ENCODE measurements at regions not wholly inside any gene's neighbourhood (a gene's known extent, or its start where the extent isn't known, plus 50 kb on each side); places are given as distances from the start of the nearest gene placed in this dataset.
"Not testable (repeated sequence)": the region's sequence is repeated elsewhere in the genome, so short reads cannot be mapped to it uniquely, and the experiment has no call there.

DNA sequence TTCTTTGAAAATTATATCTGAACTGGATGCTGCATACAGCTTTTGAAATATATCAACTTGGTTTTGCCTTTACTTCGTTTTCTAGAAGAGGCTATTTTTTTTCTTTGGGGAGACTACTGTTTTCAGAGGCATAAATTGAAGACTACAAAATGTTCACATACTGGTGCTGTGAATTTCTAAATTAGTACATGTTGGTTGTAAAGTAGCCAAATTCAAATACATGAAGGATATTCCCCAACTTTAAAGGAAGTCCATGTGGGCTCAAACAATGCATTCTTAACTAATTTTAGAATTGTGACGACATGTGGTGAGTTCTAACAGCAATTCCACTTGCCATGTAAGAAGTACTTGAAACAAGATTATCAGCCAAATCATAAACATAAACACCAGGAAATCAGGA is 295.7 kb downstream of the TUSC7 start:
- DNase-seq (ENCODE audit: low read depth): no peak

DNA sequence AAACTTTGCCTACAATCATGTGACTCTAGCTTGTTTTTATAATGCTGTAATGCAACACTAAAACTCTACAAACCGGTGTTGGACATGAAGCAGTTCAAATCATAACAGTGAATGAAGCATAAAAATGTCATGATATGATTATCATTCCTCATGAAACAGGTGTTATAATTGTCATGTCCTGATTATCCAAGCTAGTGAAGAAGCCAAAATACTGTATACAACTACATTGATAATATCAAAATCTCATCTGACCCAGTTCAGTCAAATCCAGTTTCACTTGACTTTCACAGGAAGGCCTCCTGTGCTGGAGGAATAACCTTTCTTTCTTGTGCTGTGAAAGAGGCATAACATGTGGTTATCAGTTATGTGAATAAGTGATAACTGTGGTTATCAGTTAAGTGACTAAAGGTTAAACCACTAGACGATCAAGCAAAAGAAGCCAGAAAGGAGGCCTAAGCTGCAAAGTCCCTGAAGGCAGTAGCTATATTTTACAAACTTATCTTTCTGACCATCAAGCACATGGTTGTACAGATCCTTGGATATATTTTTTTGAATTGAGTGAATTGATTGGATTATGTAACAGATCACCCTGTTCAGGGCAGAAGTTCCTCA is 296.4 kb downstream of the TUSC7 start:
- no peak for DNase-seq (ENCODE audit: low read depth)

DNA sequence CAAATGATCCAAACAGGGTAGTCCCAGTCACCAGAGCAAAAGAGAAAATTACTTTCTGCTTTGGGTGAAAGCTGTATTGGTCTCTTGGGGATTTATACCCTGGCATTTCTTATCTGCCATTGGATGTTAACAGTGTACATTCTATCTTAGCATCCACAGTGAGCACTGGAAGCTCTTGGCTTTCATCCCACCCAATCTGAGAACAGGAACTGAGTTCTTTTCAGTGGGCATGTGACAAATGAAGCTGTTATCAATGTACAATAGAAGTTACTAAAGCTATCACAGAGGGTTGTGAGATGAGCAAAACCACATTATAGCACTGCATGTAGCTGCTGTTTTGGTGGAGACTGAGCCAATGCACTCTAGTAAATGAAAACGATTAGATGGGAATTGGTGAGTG is 300.7 kb downstream of the TUSC7 start:
- no peak for DNase-seq (ENCODE audit: low read depth)

DNA sequence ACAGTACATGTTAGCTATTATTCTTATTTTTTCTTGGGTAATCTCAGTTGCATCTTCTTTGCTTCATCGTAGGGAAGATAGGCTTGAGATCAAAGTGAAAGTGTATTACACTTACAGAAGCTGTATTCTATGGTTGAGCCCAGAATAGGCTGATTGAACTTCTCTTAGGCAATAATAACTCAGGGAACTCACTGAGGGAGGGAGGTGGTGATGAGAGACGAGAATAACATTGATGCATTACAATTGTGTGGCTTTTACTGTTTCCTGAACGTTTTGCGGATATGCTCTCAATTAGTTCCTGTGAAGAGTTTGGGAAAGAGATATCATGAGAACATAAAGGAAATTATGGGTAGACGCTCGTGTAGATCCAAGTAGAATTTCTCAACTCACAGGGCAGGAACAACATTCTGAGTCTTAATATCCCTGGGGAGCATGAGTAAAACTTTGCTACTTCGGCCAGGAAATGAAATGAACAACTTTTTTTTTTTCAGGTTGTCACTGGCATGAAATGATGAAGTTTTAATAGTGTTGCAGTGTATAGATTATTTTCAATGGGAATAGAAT is 302.2 kb downstream of the TUSC7 start:
- no peak for DNase-seq (ENCODE audit: low read depth)

DNA sequence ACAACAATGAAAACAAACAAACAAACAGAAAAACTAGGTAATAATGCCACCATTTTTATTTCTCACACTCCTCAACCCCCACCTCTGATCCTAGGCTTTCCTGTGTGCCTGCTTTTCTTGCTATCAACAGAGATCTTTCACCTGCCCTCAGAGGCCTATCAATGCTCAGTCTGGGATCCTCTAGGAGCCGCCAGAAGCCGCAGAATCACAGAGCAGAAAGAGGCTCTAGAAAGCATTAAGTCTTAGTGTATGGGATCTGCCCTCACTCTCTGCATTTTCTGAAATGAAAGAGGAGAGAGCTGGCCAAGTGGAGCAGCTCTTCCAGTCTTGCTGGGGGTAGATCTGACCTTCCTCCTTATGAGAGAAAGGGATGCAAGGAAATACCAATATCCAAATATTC is 306.8 kb downstream of the TUSC7 start:
- no peak for DNase-seq (ENCODE audit: low read depth)

DNA sequence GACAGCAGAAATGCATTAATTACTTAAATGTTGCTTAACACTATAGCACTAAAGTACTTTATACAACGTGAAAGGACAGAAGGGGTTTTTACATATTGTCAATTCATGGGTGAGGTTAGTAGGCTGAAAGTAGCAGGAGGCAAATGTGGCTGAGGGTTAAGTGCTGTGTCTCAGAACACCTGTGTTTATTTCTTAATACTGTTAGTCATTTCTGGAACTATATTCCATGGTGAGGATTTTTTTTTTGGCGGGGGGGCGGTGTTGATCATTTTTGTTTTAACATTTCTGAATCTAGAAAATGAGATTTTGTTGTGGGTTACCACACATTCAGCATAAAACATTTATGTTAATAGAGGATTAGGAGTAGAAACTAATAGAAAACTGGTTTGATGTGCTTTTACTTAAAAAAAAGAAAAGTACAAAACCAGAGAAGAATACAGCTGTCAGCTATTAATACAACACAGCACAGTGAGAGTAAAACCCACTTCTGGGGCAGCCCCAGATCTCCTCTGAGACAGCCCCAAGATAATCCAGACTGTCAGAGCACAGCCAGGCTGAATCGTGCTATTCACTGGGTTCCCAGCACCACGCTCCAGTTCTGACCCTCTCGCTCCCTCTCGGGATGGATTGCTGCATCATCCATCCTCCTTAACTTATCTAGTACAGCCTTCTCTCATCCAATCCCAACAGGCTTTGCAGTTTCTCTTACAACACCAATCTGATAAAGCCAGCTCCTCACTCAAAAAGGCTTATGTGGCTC is 307.7 kb downstream of the TUSC7 start:
- no peak for DNase-seq (ENCODE audit: low read depth)

DNA sequence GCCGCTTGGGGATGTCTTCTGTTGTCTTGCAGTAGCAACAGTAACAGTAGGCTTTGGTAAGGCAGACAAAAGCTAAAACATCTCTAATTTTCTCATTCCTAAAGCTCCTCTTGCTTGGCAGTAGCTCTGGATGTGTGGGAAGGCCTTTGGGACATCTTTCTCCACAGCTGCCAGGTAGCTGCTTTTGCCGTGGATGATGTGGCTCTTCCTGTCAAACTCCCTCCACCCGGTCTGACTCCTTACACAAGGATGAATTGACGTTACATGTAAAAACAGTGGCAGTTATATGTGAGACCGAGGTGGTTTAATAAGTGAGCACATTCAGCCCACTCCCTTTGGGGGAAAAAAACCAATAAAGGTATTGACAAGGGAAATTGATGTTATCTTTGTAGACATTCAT is 309.1 kb downstream of the TUSC7 start:
- DNase-seq (ENCODE audit: low read depth): no peak

DNA sequence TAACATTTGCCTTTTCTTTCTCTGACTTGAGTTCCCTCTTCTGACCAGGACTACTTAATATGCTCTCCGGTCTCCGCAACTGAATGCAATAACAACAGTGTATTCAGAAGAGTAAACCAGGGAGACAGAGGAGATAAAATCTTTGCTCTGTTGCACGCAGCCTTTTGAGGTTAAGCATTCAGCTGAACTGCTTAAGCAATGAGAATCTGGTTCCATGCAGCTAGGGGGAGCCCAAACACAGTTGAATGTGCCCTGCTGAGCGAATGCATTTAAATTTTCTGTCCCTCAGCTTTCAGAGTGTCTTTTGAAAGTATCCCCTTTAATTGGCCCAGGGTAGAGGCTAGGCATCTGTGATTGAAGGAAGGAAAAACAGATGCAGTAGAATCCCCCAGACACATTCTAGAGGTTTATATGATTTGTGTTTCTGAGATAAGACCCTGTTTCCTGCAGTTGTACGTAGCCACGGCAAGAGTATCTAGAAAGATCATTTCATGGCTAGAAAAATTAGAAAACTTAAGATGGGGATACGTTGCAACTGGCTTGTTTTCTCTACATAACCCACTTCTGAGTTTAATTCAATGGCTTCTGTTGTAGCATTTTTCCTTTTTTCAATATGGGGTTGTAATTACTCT is 309.6 kb downstream of the TUSC7 start:
- DNase-seq (ENCODE audit: low read depth): peak; percentile 37

DNA sequence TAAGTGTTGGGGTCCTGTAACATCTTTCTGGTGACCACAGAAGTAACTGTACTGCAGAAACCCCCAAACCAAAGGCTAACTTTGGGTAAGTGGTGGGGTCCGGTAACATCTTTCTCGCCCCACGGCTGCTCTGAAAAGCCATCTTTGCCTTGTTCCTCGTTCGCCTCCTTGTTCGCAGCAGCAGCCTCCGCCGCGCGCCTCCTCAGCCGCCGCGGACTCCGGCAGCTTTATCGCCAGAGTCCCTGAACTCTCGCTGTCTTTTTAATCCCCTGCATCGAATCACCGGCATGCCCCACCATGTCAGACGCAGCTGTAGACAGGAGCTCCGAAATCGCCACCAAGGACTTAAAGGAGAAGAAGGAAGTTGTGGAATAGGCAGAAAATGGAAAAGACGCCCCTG is 316.8 kb downstream of the TUSC7 start:
- no peak for DNase-seq (ENCODE audit: low read depth)

DNA sequence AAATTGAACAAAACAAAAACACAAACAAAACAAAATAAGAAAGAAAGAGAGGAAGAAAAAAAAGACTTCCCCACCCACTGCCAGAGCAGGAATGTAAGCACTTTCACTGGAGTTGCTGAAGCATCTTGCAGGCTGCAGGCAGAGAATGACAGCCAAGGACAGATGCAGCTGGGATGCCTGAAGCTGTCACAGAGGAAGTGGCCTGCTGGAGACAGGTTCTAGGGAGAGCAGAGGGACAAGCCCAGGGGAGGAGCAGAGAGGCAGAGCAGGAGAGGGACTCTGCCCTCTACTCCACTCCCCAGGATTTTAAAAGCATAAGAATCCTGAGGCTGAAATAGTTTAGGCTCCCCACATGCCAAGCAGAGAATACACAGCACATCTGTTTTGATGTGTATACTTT is 326.2 kb downstream of the TUSC7 start:
- DNase-seq (ENCODE audit: low read depth): no peak

DNA sequence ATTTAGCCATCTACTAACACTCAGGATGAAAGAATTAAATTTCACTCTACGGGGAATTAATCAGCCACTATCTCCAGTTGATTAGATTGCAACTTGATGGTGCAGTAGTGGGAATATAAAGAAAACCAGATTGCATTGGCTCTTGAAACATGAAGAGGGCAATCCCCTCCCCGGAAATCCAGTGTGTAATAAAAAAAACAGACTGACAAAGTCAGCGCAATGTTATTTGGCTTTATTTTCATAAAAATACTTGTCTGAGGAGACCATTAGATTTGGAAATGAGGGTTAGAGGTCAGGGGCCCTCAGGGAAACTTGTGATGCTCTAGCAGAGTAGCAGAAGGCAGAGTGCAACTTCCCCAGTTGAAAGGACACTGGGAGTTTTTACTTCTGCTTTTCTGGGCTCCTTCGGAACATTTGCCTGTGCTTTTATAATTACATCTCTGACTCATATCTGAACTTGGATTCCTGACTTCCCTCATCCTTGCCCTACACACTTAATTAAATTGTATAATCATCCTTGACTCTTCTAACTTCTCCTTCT is 326.8 kb downstream of the TUSC7 start:
- peak; percentile 11 for DNase-seq (ENCODE audit: low read depth)

DNA sequence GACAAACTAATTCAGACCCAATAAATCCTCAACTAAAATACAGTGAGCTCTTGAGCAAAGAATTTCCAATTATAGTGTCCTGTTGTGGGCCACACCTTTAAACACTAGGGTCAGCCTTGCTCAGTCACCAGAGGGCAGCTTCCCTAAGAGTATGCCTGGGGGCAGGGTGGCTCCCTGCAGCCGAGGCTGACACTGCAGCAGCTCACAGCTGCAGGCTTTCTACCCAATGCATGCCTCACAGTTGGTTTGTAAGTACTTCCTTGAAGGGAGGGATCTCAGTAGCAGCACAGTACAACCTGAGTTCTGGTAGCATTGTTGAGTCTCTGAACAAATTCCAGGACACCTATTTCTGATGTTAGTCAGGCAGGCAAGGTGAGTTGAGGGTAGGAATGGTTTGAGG is 335.6 kb downstream of the TUSC7 start:
- DNase-seq (ENCODE audit: low read depth): no peak

DNA sequence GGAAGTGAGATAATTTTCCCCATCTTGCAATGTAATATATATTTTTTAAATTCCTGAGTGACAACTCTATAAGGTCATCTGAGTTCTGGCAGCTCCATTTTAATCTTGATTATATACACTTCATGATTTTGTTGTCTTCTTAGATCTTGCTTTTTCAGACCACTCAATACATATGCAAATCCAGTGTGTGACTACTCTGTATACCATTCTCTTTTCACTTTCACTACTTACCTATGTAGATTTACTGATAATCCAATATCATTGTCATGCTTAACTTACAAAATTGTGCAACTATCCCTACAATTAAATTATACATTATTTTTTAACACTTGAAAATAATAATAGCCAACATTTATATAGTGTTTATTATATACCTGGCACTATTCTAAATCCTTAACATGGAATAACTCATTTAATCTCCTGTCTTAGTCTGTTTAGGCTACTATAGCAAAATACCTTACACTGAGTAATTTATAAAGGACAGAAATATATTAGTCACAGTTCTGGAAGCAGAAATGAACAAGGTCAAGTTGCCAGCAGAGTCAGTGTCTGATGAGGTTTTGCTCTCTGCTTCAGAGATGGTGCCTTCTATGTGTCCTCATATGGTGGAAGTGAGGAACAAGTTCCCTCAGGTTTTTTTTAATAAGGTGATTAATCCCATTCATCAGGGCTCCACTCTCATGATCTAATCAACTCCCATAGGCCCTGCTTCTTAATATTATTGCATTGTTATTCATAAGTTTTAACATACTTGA is 338.5 kb downstream of the TUSC7 start:
- DNase-seq (ENCODE audit: low read depth): no peak

DNA sequence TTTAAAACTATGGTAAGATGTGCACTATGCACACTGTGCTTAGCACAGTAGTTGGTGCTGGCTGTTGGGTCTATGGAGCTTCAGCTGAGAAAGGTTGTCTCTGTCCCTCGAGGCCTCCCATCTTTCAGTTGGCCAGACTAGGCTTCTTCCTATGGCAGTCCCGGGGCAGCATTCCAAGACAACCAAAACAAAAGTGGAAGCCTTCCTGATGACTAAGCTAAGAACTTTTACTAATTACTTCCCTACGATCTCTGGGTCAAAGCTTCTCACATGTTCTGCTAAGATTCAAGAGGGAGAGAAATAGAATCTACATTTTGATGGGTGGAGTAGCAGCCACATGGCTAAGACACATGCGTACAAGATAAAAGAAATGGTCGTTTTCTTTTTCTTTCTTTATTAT is 342.8 kb downstream of the TUSC7 start:
- DNase-seq (ENCODE audit: low read depth): peak; percentile 15

DNA sequence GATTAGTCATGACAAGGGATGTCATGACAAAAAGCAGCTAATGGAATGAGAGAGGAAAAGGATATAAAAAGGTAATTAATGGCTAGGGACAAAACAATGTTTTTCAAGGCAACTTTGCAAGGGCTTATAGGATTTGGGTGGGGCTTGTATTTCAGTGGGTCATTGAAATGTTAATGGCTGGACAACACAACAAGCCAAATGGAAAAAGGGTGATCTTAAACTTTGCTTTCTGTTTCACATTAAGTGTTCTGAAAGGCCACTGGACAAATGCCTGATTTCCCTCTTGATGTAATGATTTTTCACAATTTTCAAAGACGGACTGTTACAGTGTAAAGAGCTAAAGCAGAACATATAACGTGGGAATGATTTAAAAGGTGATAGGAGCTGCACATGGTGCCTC is 345.0 kb downstream of the TUSC7 start:
- no peak for DNase-seq (ENCODE audit: low read depth)

DNA sequence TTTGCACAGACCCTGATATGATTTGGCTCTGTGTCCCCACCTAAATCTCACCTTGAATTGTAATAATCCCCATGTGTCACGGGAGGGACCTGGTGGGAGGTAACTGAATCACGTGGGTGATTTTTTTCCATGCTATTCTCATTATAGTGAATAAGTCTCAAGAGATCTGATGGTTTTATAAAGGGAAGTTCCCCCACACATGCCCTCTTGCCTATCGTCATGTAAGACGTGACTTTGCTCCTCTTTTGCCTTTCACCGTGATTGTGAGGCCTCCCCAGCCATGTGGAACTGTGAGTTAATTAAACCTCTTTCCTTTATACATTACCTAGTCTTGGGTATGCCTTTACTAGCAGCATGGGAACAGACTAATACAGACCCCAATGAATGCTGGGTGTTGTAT is 347.4 kb downstream of the TUSC7 start:
- DNase-seq (ENCODE audit: low read depth): not testable (repeated sequence)

DNA sequence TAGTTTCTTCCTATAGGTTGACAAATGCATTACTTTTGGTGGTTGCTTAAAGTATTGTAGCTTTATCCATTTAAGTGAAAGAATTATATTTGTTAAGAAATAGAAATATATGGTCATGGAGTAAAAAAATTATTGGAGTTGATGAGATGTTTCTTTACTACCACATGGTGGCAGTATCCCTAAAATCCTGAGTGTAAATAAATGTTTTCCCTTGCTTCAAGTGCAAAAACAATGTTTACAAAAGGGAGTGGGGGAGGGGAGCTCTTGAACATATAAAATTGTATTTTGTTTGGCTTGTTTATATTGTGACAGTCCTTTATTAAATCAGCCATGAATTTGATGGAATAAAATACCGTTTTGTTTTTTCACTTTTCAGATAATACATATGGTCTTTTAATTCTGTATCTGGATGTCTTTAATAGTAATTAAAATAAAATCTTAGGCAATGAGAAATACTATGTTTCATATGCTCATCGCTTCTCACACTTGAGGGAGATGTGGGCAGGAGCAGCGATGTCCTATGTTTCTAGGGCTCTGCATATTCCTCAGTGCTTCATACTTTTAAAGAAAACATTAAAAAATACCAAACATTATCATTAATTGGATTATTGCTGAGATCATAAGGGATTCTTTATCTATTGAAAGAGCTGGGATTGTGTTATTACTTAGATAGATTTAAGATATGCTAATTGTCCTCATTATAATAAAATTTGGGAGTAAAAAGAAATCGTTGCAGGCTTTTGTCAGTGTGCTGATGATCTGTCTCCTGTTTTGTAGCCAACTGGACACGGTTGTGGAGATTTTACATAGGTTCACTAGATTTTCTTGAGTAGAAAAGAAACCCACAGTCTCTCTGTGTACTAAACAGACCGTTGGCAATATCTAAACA is 349.7 kb downstream of the TUSC7 start:
- DNase-seq (ENCODE audit: low read depth): peak; percentile 7

DNA sequence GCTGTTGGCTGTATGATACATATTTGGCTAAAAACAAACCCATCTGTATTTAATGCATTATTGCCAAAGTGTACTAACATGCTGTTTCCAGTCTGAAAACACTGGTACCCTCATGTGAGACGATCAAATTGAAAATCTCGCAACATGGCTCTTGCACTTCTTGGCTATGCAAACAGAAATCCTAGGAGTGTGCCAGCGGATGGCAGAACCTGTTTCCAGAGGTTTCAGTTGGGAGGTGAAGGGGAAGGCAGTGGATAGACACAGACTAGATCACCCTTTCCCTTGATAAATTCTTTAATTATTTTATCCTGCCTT is 350.3 kb downstream of the TUSC7 start:
- DNase-seq (ENCODE audit: low read depth): no peak

DNA sequence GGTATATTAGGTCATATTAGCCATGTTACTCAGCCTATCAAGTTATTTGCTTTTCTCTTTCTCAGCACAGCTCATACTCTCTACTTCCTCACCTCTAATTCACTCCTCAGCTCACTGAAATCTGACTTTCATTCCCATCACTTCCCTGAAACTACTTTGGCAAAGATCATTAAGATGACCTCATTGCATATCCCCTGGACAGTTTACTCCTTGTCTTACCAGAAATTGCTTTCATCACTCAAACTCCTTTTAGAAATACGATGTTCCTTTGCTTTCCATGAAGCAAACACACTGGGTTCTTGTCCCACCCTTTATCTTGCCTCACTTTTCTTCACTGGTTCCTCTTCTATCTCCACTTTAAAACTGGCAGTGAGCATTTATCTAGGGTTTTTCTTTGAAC is 354.4 kb downstream of the TUSC7 start:
- no peak for DNase-seq (ENCODE audit: low read depth)

DNA sequence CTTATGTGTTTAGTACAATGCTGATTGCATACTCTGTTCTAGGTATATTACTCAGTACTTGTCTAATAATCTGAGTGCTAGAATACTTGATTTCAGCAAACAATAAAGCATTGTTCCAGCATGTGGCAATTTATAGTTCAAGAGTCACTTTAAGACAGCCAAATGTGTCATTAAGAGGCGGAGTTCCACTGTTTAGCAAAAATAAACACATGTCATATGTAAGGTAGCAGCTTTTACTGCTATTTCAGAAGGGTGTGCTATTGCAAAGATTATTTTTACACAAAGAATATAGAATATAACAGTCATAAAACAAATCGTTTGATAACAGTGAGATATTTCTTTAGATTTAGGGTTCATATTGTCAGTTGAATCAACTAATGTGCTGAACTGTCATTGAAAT is 358.7 kb downstream of the TUSC7 start:
- DNase-seq (ENCODE audit: low read depth): no peak

DNA sequence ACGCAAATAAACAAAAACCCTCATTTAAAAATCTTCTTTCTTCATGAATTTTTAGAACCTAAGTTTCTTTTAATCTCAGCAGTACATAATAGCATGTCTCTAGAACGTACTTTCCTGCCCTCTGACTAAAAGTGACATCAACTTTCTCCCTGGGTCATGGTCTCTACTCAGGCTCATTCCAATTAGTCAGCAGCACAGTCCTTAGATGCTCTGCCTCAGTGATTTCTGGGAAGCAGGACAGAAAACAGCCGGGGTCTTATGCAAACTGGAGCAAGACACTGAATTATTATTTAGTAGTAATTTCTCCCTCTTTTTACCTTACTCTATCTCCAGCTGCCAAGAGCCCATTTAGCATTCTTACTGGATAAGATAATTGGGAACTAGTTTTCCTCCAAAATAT is 365.2 kb downstream of the TUSC7 start:
- no peak for DNase-seq (ENCODE audit: low read depth)

All from GM04504 (cell line).